ENCODE measurements at regions not wholly inside any gene's neighbourhood (a gene's known extent, or its start where the extent isn't known, plus 50 kb on each side); places are given as distances from the start of the nearest gene placed in this dataset.

GRCh38 chr1:90132306-90132705 lies 137.4 kb downstream of the ZNF326 start:
- Histone ChIP-seq H3K27me3 (peaks cover 4% of the 10 kb centered on the region), H3K36me3 (no peaks in the 10 kb centered on the region), H3K9me3 (no peaks in the 10 kb centered on the region), H3K4me1 (no peaks in the 10 kb centered on the region), H3K4me3 (no peak overlapping the region), H3K27ac (no peak overlapping the region)
- ATAC-seq, result no peak
- WGBS, 2 donors (ENCODE audit: low coverage in 1 of 2), result 20% methylated on average over 1 of the region's 1 CpG; no CpG with 5 or more reads in 1 of the 2 donors
- TF ChIP-seq CTCF (IDR thresholded peaks at IDR 0.05), result no peak
- TF ChIP-seq POLR2A (IDR thresholded peaks at IDR 0.05), result no peak
- TF ChIP-seq POLR2AphosphoS5 (IDR thresholded peaks at IDR 0.05), result no peak
- TF ChIP-seq EP300 (IDR thresholded peaks at IDR 0.05), result no peak

- 25 to 53% methylated on average over 1 of the region's 1 CpG for WGBS, 2 donors (ENCODE audit: low coverage in 1 of 2)
These were observed 132.5 kb downstream of the ZNF326 start for GRCh38 chr1:90127288-90127953.

GRCh38 chr1:90126834-90127233 lies 131.9 kb downstream of the ZNF326 start:
- no peak for ATAC-seq
- 69 to 74% methylated on average over 5 of the region's 5 CpGs for WGBS, 2 donors (ENCODE audit: low coverage in 1 of 2)
- peaks cover 10% of the 10 kb centered on the region for H3K27me3 ChIP-seq
- H3K4me1 ChIP-seq, result no peaks in the 10 kb centered on the region
- H3K9me3 ChIP-seq, result no peaks in the 10 kb centered on the region
- no peak overlapping the region for H3K27ac ChIP-seq
- TF ChIP-seq POLR2AphosphoS5 (IDR thresholded peaks at IDR 0.05) (no peak), CTCF (IDR thresholded peaks at IDR 0.05) (no peak), EP300 (IDR thresholded peaks at IDR 0.05) (no peak), POLR2A (IDR thresholded peaks at IDR 0.05) (no peak)
- no peak overlapping the region for H3K4me3 ChIP-seq
- H3K36me3 ChIP-seq, result no peaks in the 10 kb centered on the region

More at GRCh38 chr1:90127288-90127953, 132.5 kb downstream of the ZNF326 start:
- no peaks in the 10 kb centered on the region for H3K9me3 ChIP-seq
- H3K27me3 ChIP-seq, result peaks cover 11% of the 10 kb centered on the region
- H3K27ac ChIP-seq, result no peak overlapping the region
- no peaks in the 10 kb centered on the region for H3K36me3 ChIP-seq
- H3K4me3 ChIP-seq, result no peak overlapping the region
- TF ChIP-seq POLR2A (IDR thresholded peaks at IDR 0.05) (no peak), EP300 (IDR thresholded peaks at IDR 0.05) (no peak), CTCF (IDR thresholded peaks at IDR 0.05) (no peak), POLR2AphosphoS5 (IDR thresholded peaks at IDR 0.05) (no peak)
- no peak for ATAC-seq
- H3K4me1 ChIP-seq, result no peaks in the 10 kb centered on the region

- TF ChIP-seq EP300 (IDR thresholded peaks at IDR 0.05) (no peak), CTCF (IDR thresholded peaks at IDR 0.05) (no peak), POLR2A (IDR thresholded peaks at IDR 0.05) (no peak)
- H3K27ac ChIP-seq, result no peak overlapping the region
- H3K9me3 ChIP-seq, result peaks cover 0 to 13% (median 0%) of the 10 kb centered on the region in 3 donors
- H3K4me1 ChIP-seq, result no peaks in the 10 kb centered on the region
- 63 to 64% methylated on average over 1 to 3 of the region's 4 CpGs for WGBS, 2 donors (ENCODE audit: low coverage in 1 of 2)
- peaks cover 9% of the 10 kb centered on the region for H3K27me3 ChIP-seq
- no peak overlapping the region for H3K4me3 ChIP-seq
- ATAC-seq, result no peak
- H3K36me3 ChIP-seq, result no peaks in the 10 kb centered on the region
These were observed 127.9 kb downstream of the ZNF326 start for GRCh38 chr1:90122654-90123340.

Data from gastroesophageal sphincter (tissue), 4 donors.